ENCODE measurements at regions not wholly inside any gene's neighbourhood (a gene's known extent, or its start where the extent isn't known, plus 50 kb on each side); places are given as distances from the start of the nearest gene placed in this dataset.

- H3K27ac ChIP-seq: no peak overlapping the region
These were observed 131.9 kb upstream of the IRS2 start for GRCh38 chr13:109918179-109918711.

GRCh38 chr13:109917422-109917821, 131.0 kb upstream of the IRS2 start:
- intact Hi-C loops (cut with DNase I; ENCODE audit: low total_unique reads): no loop called here
- Histone ChIP-seq H3K4me1 (no peaks in the 10 kb centered on the region), H3K36me3 (no peaks in the 10 kb centered on the region), H3K4me3 (no peak overlapping the region), H3K27me3 (replicated peaks in 1 of 7) (peaks cover 0 to 5% (median 0%) of the 10 kb centered on the region in 7 donors), H3K9me3 (no peaks in the 10 kb centered on the region), H3K27ac (no peak overlapping the region)
- no peak for DNase-seq
- WGBS, 5 donors: 0 to 71% (median 25%) methylated on average over 1 of the region's 1 CpG
- TF ChIP-seq POLR2AphosphoS5 (IDR thresholded peaks at IDR 0.05): no peak
- TF ChIP-seq POLR2A (IDR thresholded peaks at IDR 0.05): no peak
- no peak for TF ChIP-seq CTCF (IDR thresholded peaks at IDR 0.05 in 8 of 11, conservative IDR thresholded peaks at IDR 0.05 in 3 of 11)

More at GRCh38 chr13:109918179-109918711, 131.9 kb upstream of the IRS2 start:
- Histone ChIP-seq H3K27me3 (replicated peaks in 1 of 7) (peaks cover 0 to 5% (median 0%) of the 10 kb centered on the region in 7 donors), H3K36me3 (no peaks in the 10 kb centered on the region), H3K4me1 (no peaks in the 10 kb centered on the region), H3K9me3 (no peaks in the 10 kb centered on the region), H3K4me3 (no peak overlapping the region)
- DNase-seq: no peak
- intact Hi-C loops (cut with DNase I; ENCODE audit: low total_unique reads): no loop called here
- 82 to 91% (median 89%) methylated on average over 9 of the region's 9 CpGs for WGBS, 5 donors
- no peak for TF ChIP-seq POLR2A (IDR thresholded peaks at IDR 0.05)
- TF ChIP-seq CTCF (IDR thresholded peaks at IDR 0.05 in 8 of 11, conservative IDR thresholded peaks at IDR 0.05 in 3 of 11): no peak
- no peak for TF ChIP-seq POLR2AphosphoS5 (IDR thresholded peaks at IDR 0.05)

GRCh38 chr13:109913936-109914510, 127.6 kb upstream of the IRS2 start:
- intact Hi-C loops (cut with DNase I; ENCODE audit: low total_unique reads): no loop called here
- TF ChIP-seq CTCF (IDR thresholded peaks at IDR 0.05 in 8 of 11, conservative IDR thresholded peaks at IDR 0.05 in 3 of 11) (no peak), POLR2AphosphoS5 (IDR thresholded peaks at IDR 0.05) (no peak), POLR2A (IDR thresholded peaks at IDR 0.05) (no peak)
- peaks cover 0 to 10% (median 0%) of the 10 kb centered on the region in 7 donors for H3K27me3 ChIP-seq (replicated peaks in 1 of 7)

GRCh38 chr13:109913186-109913585, 126.8 kb upstream of the IRS2 start:
- WGBS, 5 donors: 54 to 80% (median 72%) methylated on average over 1 of the region's 1 CpG
- no peak for TF ChIP-seq POLR2A (IDR thresholded peaks at IDR 0.05)
- intact Hi-C loops (cut with DNase I; ENCODE audit: low total_unique reads): no loop called here

More at GRCh38 chr13:109913936-109914510, 127.6 kb upstream of the IRS2 start:
- Histone ChIP-seq H3K4me3 (no peak overlapping the region), H3K9me3 (peaks cover 0 to 7% (median 0%) of the 10 kb centered on the region in 8 donors), H3K27ac (no peak overlapping the region), H3K36me3 (no peaks in the 10 kb centered on the region), H3K4me1 (no peaks in the 10 kb centered on the region)
- 51 to 77% (median 64%) methylated on average over 3 of the region's 3 CpGs for WGBS, 5 donors
- no peak for DNase-seq

More at GRCh38 chr13:109913186-109913585, 126.8 kb upstream of the IRS2 start:
- peaks cover 0 to 15% (median 5%) of the 10 kb centered on the region in 8 donors for H3K9me3 ChIP-seq
- no peak overlapping the region for H3K4me3 ChIP-seq
- DNase-seq: no peak
- H3K27ac ChIP-seq: no peak overlapping the region
- H3K27me3 ChIP-seq (replicated peaks in 1 of 7): peaks cover 0 to 16% (median 0%) of the 10 kb centered on the region in 7 donors
- no peaks in the 10 kb centered on the region for H3K4me1 ChIP-seq
- H3K36me3 ChIP-seq: no peaks in the 10 kb centered on the region
